Gastroesophageal sphincter (tissue), 3 donors: ENCODE measurements at regions not wholly inside any gene's neighbourhood (a gene's known extent, or its start where the extent isn't known, plus 50 kb on each side); places are given as distances from the start of the nearest gene placed in this dataset.

ENCODE experiments used
- CTCF ChIP-seq, 4 experiments: fragments of 200-600 bp in 2 of 4; fragments of 450-650 bp in 2 of 4; sonication (generic) in 1 of 4; IDR thresholded peaks; one replicate each; pipeline ENCODE4 v1.5.1; 2017 to 2019; ENCODE audit warnings: antibody characterized with exemption in 4 of 4, mild to moderate bottlenecking in 2 of 4, moderate library complexity in 2 of 4
- EP300 ChIP-seq: sonication (generic); formaldehyde crosslinking; IDR thresholded peaks from one replicate; pipeline ENCODE4 v1.6.1; 2017; ENCODE audit warnings: antibody characterized with exemption, mild to moderate bottlenecking
- POLR2A ChIP-seq, 2 donors: fragments of 450-650 bp; IDR thresholded peaks; one replicate each; pipeline ENCODE4 v1.6.1; 2017; ENCODE audit warnings: antibody characterized with exemption in 2 of 2, mild to moderate bottlenecking in 2 of 2, moderate library complexity in 1 of 2
- POLR2AphosphoS5 ChIP-seq: sonication (generic); formaldehyde crosslinking; IDR thresholded peaks from one replicate; pipeline ENCODE4 v1.6.1; 2017; ENCODE audit warnings: antibody characterized with exemption

GRCh38 chr1:189567890-189568289 is 909.8 kb downstream of the BRINP3 start:
- no peak for TF ChIP-seq POLR2A (IDR thresholded peaks at IDR 0.05)
- TF ChIP-seq CTCF (IDR thresholded peaks at IDR 0.05) = no peak
- TF ChIP-seq POLR2AphosphoS5 = no peak
- no peak for TF ChIP-seq EP300
